Smooth muscle cell (in vitro differentiated cells): ENCODE measurements at regions not wholly inside any gene's neighbourhood (a gene's known extent, or its start where the extent isn't known, plus 50 kb on each side); places are given as distances from the start of the nearest gene placed in this dataset.

Experiments used
- DNase-seq: peaks from one replicate; lab custom pipeline; 2025; ENCODE audit not compliant: unreplicated experiment; lab: John Stamatoyannopoulos, UW
- H2AFZ ChIP-seq: fragments of 200-600 bp; sonication (generic); 2 replicates; pipeline ENCODE4 v1.6.0; 2016; ENCODE audit warnings: antibody characterized with exemption, low read depth, mild to moderate bottlenecking
- H3F3A ChIP-seq: fragments of 200-600 bp; sonication (generic); 2 replicates; pipeline ENCODE4 v1.6.0; 2017; ENCODE audit warnings: antibody characterized with exemption, low read depth
- H3K27ac ChIP-seq: fragments of 200-600 bp; sonication (generic); 2 replicates; pipeline ENCODE4 v1.5.1; 2016; ENCODE audit warnings: low read depth, mild to moderate bottlenecking
- H3K27me3 ChIP-seq: fragments of 200-600 bp; sonication (generic); 2 replicates; pipeline ENCODE4 v1.6.1; 2016; ENCODE audit warnings: low read depth, mild to moderate bottlenecking
- H3K36me3 ChIP-seq: fragments of 200-600 bp; sonication (generic); 2 replicates; pipeline ENCODE4 v1.5.1; 2016; ENCODE audit warnings: low read depth
- H3K4me1 ChIP-seq: fragments of 200-600 bp; sonication (generic); 2 replicates; pipeline ENCODE4 v1.5.1; 2016; ENCODE audit warnings: low read depth
- H3K4me2 ChIP-seq: fragments of 200-600 bp; sonication (generic); 2 replicates; pipeline ENCODE4 v1.6.0; 2016; ENCODE audit warnings: mild to moderate bottlenecking
- H3K4me3 ChIP-seq: fragments of 200-600 bp; sonication (generic); 2 replicates; pipeline ENCODE4 v1.5.1; 2016; ENCODE audit warnings: mild to moderate bottlenecking
- H3K79me2 ChIP-seq: fragments of 200-600 bp; sonication (generic); 2 replicates; pipeline ENCODE4 v1.6.0; 2016; ENCODE audit warnings: low read depth, mild to moderate bottlenecking
- H3K9ac ChIP-seq: fragments of 200-600 bp; sonication (generic); 2 replicates; pipeline ENCODE4 v1.6.0; 2016; ENCODE audit warnings: low read depth
- H3K9me3 ChIP-seq: fragments of 200-600 bp; sonication (generic); replicated peaks from 2 replicates; pipeline ENCODE4 v1.5.1; 2016; ENCODE audit warnings: low read depth
- H4K20me1 ChIP-seq: fragments of 200-600 bp; sonication (generic); 2 replicates; pipeline ENCODE4 v1.6.0; 2016; ENCODE audit warnings: low read depth
- WGBS: methylation state at CpG from one replicate; pipeline ENCODE4 v1.1.7; 2016; ENCODE audit warnings: low lambda C conversion rate; 5-methylcytosine and 5-hydroxymethylcytosine counted together
- TF ChIP-seq, protein P1 (sequence below): fragments of 200-600 bp; sonication (generic); IDR thresholded peaks from 2 replicates; pipeline ENCODE4 v1.5.1; 2017; ENCODE audit warnings: borderline replicate concordance, mild to moderate bottlenecking, antibody characterized with exemption; ENCODE audit not compliant: insufficient read depth, poor library complexity, severe bottlenecking

DNA sequence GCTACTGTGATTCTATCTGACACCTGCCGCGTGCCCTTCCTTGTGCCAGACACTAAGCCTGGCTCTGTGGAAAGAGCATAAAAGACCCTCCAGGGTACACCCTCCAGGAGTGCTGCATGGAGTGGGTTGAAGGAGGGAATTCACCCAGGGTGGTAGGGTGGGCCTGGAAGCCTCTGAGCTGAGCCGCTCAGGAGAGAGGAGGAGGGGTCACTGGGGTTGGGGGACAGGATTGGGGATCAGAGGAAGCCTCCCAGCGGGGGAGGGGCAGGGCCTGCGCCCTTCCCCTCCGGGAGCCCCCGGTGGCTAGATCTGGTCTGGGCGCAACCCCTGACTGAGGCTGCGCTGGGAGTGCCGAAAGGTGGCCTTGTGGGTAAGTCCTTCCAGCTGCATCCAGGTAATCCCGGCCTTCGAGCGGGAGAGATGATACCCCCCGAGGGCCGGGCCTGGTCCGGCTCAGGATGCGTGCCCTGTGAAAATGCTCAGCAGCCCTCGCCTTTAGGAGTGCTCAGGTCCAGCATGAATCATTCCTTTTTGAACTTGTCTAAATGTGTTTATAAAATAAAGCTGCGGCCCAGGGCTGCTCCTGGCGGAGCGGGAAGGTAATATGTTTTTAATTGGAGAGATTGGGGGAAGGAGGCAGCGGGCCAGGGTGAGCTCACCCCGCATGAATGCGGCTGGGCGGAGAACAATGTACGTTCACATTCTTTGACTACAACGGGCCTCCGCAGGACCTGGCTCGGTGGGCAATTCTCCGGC lies 118.1 kb upstream of the SMIM23 start:
- Histone ChIP-seq H3K27ac (no peak overlapping the region), H3K9ac (no peak overlapping the region), H3K36me3 (no peaks in the 10 kb centered on the region), H2AFZ (peak overlapping the region; percentile 65), H3K4me2 (peak overlapping the region; percentile 72), H3K27me3 (no peaks in the 10 kb centered on the region), H3K4me1 (peaks cover 12% of the 10 kb centered on the region), H3K79me2 (no peaks in the 10 kb centered on the region), H3K9me3 (no peaks in the 10 kb centered on the region), H3F3A (no peaks in the 10 kb centered on the region), H4K20me1 (no peaks in the 10 kb centered on the region), H3K4me3 (no peak overlapping the region)
- TF ChIP-seq, protein P1, sequence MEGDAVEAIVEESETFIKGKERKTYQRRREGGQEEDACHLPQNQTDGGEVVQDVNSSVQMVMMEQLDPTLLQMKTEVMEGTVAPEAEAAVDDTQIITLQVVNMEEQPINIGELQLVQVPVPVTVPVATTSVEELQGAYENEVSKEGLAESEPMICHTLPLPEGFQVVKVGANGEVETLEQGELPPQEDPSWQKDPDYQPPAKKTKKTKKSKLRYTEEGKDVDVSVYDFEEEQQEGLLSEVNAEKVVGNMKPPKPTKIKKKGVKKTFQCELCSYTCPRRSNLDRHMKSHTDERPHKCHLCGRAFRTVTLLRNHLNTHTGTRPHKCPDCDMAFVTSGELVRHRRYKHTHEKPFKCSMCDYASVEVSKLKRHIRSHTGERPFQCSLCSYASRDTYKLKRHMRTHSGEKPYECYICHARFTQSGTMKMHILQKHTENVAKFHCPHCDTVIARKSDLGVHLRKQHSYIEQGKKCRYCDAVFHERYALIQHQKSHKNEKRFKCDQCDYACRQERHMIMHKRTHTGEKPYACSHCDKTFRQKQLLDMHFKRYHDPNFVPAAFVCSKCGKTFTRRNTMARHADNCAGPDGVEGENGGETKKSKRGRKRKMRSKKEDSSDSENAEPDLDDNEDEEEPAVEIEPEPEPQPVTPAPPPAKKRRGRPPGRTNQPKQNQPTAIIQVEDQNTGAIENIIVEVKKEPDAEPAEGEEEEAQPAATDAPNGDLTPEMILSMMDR: no peak
- DNase-seq: no peak
- WGBS: 27% methylated on average over 24 of the region's 30 CpGs

DNA sequence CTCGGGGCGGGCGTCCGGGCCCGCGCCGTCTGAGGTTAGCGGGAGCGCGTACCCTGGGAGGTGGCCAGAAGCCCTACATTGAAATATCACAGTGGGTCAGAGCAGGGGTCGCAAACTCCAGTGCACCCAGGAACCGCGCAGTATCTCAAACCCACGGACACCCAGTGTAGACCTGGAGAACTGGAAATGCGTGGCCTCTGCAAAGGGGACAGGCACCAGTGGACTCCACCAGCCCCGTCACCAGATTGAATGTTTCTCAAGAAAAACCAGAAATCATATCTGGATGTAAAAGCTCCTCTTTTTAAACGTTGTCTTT lies 117.6 kb upstream of the SMIM23 start:
- Histone ChIP-seq H3K79me2 (no peaks in the 10 kb centered on the region), H3K27me3 (no peaks in the 10 kb centered on the region), H3K4me1 (peaks cover 12% of the 10 kb centered on the region), H3K4me3 (no peak overlapping the region), H3K27ac (no peak overlapping the region), H3K9ac (no peak overlapping the region), H3K4me2 (peak overlapping the region; percentile 72), H3K9me3 (no peaks in the 10 kb centered on the region), H3K36me3 (no peaks in the 10 kb centered on the region), H3F3A (no peaks in the 10 kb centered on the region), H4K20me1 (no peaks in the 10 kb centered on the region), H2AFZ (peak overlapping the region; percentile 65)
- TF ChIP-seq, protein P1: no peak
- no peak for DNase-seq
- 41% methylated on average over 17 of the region's 17 CpGs for WGBS

DNA sequence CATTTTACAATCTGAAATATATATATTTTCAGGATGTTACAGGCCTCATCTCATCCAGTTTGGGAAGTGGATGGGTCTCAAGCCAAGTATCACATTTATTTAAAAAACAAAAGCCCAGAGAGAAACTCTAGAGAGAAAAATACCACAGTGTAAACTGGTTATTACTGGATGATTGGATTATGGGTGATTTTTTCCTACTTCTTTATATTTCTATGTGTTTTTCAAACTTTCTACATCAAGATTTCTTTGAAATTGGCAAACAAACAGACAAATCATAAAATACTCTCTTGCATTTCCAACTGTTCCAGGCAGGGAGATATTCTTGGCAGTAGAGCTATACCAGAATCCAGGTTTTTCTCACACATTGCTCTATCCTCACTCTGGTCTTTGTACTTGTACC lies 116.0 kb upstream of the SMIM23 start:
- Histone ChIP-seq H3K9ac (no peak overlapping the region), H3K4me3 (no peak overlapping the region), H3K27me3 (no peaks in the 10 kb centered on the region), H4K20me1 (no peaks in the 10 kb centered on the region), H3K9me3 (no peaks in the 10 kb centered on the region), H3K4me2 (no peak overlapping the region), H3F3A (no peaks in the 10 kb centered on the region), H3K79me2 (no peaks in the 10 kb centered on the region), H3K4me1 (peaks cover 12% of the 10 kb centered on the region), H2AFZ (no peak overlapping the region), H3K27ac (no peak overlapping the region), H3K36me3 (no peaks in the 10 kb centered on the region)
- no peak for DNase-seq
- TF ChIP-seq, protein P1: no peak

GRCh38 chr5:171672556-171672955 lies 113.1 kb upstream of the SMIM23 start:
- Histone ChIP-seq H3F3A (no peaks in the 10 kb centered on the region), H3K36me3 (no peaks in the 10 kb centered on the region), H3K4me1 (peaks cover 7% of the 10 kb centered on the region), H3K4me3 (no peak overlapping the region), H3K79me2 (no peaks in the 10 kb centered on the region), H3K9ac (no peak overlapping the region), H3K27ac (no peak overlapping the region), H3K4me2 (no peak overlapping the region), H3K9me3 (no peaks in the 10 kb centered on the region), H3K27me3 (no peaks in the 10 kb centered on the region), H2AFZ (no peak overlapping the region), H4K20me1 (no peaks in the 10 kb centered on the region)
- WGBS: 91% methylated on average over 6 of the region's 6 CpGs
- no peak for DNase-seq
- TF ChIP-seq, protein P1: no peak
